ENCODE measurements at regions not wholly inside any gene's neighbourhood (a gene's known extent, or its start where the extent isn't known, plus 50 kb on each side); places are given as distances from the start of the nearest gene placed in this dataset.

DNA sequence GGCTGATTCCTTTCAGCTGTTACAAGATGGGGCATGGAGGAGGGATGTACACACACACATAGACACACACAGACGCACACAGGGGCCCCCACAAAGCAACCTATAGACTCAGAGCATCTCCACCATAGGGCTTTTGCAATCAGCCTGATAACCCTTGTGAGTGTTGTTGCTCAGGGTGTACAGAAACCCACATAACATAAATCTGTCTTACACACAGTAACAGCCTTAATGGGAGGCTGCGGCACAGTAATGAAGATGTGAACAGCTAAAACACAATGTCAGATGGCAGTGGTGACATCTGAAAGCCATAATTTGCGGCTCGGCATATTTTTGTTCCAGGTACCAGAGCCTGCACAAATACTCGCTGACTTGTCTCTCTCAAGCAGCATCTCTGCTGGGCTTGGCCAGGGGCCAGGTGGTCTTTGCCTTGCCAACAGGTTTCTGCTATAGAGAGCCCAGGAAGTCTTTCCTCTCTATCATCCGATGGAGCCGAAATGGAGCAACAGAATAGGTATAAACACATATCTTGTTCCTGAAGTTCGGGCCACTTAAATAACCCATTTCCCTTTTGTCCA is 357.2 kb upstream of the GATB start:
- no peak for DNase-seq (ENCODE audit: extremely low read depth, low read depth, low spot score)

DNA sequence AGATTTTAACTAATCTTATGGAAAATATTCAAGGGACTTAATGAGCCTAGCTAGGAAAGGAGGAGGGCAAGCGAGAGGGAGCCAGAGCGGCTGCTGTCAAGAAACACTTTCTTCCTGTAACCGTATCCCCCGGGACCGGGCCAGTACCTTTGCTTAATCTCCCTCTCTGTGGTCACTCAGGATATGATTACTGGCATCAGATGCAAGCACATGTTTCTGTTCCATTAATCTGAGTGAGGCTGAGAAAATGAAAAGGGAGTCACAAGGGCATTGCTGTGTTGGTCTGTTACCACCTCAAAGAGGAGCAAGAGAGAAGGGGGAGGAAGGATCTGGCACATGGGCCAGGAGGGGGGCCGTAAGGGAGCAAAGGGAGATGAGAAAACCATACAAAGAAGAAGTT is 356.7 kb upstream of the GATB start:
- DNase-seq (ENCODE audit: extremely low read depth, low read depth, low spot score) = no peak

DNA sequence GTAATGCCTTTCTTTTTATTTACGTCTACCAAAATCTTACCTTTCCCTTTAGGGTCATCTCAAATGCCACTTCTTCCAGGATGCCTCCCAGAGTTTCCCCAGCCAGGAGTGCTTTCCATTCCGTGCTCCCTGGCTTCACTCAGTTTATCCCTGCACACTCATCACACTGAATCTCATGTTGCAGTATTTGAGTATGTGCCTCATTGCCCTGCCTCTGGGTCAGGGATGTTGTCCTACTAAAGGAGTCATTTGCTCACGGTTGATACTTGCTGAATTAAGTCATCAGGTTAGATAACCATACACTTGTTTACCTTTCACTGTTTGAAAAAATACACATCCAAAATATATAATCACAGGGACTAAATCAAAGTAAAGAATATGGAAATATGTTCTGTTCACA is 356.2 kb upstream of the GATB start:
- no peak for DNase-seq (ENCODE audit: extremely low read depth, low read depth, low spot score)

DNA sequence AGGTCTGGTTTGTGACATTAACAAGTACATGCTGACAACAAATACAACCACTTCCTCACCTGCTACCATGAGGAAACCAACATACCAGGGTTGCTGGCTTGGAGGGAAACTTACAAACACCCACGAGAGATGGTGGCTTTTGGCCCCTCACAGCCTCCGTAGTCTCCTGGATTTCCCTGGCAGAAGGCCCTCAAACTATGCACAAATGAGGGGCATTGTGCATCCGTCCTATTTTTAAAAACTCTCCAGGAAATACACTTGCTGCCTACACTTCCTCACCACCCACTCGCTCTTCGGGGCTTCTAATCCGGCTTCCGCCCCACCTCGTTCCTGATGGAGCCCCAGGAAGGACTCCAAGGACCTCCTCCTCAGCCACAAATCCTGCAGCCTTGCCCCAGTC is 355.0 kb upstream of the GATB start:
- no peak for DNase-seq (ENCODE audit: extremely low read depth, low read depth, low spot score)

DNA sequence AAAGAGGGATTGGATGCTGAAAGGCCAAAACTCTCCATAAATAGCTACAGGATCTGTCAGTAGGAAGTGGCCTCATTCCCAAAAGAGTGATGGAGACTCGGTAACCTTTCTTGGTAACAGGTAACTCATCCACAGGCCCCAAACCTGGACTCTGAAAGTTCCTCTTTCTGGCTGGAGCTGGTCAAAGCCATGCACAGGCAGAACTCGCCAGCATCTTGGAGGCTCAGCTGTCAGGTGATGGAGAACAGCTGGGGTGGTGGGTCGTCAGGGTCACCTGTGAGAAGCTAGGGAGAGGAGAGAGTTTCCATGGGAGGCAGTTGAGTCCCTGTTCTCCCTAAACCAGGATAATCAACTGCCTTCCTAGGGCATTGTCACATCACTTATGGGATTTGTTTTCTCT is 354.3 kb upstream of the GATB start:
- no peak for DNase-seq (ENCODE audit: extremely low read depth, low read depth, low spot score)

DNA sequence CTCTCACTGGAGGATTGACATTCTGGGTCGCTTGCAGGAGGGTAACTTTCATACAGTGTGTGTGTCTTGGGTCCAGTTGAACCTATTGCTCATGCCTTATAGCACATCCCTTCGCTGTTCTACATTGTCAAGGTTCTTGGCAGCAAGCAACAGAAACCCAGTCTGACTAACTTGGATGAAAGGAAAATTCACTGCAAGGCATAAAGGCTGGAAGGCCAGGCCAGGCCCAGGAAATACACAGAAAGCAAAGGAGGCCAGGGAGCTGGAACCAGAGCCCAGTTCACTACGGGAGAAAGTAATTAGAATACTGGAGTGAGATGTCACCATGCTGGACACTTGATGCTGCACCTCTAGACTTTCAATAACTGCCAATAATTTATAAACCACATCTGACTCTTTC is 353.8 kb upstream of the GATB start:
- no peak for DNase-seq (ENCODE audit: extremely low read depth, low read depth, low spot score)

DNA sequence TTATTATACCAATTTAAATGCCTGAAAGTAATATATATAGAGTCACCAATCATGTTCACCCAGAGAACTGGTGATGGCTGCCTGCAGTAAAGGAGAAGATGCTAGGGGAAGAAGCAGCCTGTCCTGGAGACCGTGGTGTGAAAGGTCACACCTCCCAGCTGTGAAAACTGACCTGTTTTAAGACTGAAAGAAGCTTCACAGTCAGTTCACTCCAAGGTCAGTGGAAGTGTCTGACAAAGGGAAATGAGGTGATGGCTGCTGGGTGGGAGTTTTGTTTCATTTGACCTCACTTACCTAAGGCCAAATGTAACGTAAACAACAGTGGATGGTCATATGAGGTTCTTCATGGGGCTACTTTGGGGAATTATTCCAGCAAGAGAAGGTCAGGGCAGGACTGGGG is 352.1 kb upstream of the GATB start:
- no peak for DNase-seq (ENCODE audit: extremely low read depth, low read depth, low spot score)

DNA sequence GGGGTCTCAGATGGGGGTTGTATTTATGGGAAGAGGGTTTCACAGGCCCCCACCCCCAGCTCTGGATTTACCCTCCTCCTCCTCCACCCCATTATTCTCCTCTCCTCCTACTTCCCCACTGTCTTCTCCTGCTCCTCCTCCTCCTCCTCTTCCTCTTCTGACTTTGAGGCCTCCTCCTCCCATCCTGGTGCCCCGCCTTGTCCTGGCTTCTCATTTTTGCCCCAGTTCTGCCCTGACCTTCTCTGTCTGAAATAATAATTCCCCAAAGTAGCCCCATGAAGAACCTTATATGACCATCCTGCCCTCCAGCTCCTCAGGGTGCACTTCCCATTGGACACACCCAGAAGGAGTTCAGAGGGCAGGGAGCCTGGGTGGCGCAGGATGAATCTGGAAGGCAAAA is 351.4 kb upstream of the GATB start:
- DNase-seq (ENCODE audit: extremely low read depth, low read depth, low spot score) = no peak

DNA sequence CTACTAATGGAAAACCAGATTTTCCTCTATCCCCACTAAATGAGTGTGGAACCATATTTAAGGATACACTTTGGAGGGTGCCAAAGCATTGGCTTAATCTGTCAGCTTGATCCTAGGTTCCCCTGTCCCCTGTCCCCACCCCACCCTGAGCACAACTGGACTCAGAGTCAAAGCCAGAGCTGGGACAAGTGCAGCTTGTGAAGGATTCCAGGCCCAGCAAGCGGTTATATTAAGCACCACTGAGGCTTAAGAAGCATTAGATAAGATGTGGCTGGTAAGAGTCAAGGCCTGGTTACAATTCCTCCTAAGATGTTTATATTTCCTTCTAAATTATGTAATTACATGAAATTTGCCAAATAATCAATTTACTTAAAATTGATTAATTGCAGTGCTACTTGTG is 350.0 kb upstream of the GATB start:
- DNase-seq (ENCODE audit: extremely low read depth, low read depth, low spot score) = no peak

DNA sequence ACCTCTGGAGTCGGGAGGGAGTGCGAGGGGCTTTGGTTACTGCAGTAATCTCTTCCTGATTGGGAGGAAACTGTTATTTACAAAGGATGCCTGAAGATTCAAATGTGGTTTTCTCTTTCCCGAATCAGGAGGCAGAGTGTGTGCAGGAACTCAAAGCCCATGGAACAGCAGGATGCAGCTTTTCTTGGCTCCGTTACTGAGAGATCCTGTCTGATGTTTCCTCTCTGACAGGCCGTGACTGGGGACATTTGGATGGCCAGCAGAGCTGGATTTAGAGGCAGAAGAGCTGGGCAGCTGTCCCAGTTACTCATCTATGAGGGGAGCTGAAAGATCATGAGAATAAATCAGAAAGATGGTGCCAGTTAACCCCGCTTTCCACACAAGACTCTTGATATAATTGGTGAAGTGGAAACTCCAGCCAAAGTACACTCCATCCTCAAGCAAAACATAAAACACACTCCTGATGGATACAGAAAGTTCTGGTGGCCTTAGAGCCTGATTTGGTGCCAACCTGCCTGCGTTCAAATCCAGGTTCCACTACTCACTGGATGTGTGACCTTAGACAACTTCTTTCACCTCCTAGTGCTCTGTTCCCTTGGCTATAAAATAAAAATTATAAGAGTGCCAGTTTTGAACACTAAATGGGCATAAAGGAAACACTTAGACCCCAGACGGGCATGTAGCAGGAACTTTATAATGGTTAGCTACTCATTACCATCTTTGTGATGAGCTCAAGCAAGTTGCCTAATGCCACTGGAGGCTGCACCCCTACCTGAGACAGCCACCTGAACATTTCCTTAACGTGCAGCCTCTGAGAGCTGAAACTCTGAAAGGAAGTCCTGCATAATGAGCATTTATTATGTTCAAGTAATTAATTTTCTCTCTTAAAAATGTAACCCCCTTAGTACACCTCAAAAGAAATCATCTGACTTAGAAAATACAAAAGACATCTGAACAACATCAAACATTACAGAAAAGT is 349.0 kb upstream of the GATB start:
- DNase-seq (ENCODE audit: extremely low read depth, low read depth, low spot score) = peak; percentile 41

DNA sequence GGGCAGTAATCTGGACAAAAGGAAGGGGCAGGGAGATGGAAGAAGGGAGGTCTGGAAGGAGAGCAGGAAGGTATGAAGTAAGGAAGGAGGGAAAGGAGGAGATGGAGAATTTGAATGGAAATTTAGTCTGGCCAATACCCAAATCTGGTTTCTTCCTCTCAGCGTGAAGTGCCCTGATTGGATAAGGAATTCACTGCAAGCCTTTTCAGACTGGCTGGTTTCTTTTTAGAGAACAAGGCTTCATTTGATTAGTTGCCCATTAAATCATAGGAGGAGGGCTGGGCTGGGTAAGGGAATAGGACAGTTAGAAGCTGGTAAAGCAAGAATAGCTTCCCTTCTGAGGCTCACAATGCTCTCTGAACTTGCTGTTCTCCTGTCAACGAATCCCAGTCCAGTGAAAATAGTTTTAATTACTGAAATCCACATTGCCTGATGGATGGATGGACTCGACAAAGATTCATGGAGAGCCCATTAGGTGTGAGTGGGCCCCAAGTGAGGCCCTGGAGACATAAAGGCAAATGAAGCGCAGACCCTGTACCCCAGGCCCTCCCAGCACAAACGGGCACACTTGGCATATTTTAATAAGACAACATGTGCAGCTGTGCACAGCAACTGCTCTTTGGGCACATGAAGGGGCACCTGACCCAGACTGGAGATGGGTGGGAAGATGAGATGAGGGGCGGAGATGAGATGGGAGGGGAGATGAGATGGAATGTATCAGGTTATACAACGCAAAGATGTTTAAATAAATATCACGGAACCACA is 347.1 kb upstream of the GATB start:
- no peak for DNase-seq (ENCODE audit: extremely low read depth, low read depth, low spot score)

DNA sequence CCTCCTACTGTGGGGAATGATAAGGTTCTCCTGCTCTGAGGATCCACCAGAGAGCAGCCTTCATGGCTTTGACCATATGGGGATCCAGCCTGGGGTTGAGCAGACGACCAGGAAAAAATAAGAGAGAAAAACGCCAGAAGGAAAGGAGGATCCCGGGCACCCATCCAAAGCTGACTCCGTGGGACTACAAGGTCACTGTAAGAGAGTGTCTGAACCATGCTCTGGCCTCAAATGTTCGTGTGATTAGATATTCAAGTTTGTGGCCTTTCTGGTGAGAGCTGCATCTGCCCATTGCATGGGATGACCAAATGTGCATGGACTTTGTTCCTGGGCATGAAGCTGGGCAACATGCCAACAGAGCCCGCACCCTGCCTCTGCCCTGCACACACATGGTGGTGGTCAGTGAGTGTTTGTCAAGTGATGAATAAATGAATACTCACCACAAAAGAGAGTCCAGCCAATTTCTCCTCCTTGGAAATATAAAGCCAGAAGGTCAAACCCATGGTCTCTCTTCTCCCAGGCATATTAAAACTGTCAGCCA is 346.0 kb upstream of the GATB start:
- DNase-seq (ENCODE audit: extremely low read depth, low read depth, low spot score) = no peak

DNA sequence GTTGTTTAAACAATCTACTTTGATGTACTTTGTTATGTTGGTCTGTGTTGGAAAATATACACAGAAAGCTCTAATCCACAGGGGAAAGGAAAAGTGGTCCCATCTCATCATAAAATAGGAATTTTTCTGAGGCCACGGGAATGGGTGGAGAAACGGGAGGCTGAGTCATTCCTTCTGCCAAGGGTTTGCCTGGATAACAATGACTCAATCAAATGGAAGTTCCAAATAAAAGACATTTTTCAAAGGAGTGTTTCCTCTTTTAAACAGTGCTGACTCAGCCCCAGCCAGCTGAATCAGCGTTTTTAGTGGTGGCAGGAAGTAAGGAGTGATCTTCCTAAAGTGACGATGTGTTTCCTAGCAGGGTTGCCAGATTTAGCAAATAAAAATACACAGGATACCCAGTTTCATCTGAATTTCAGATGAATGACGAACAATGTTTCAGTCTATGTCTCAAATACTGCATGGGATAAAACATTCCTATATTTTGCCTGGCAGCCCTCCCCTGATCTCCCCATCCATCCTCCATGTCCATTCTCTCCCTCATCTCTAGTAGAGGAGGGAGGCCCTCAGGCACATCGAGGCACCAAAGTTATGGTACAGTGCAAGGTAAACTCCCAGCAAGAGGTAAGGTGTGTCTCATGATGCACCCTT is 345.4 kb upstream of the GATB start:
- DNase-seq (ENCODE audit: extremely low read depth, low read depth, low spot score) = peak; percentile 88

DNA sequence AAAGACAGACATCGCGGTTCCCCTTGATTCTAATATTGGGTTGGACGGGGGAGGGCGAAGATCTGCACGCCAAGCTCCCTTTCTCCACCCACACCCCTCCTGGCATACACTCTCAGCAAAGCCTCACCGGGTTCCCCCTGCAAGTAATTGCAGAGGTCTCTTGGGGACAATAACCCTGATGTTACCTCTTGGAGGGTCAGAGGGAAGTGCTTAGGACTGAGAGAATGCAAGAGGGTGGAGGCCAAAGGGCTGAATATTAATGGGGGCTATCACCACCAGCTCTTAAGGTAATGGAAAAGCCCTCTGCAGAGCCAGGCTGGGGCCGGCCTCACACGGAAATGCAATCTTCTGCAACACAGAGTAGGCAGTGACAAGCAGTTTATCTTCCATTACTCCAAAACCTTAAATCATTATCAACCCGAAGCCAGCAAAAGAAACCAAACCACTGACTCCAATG is 344.1 kb upstream of the GATB start:
- DNase-seq (ENCODE audit: extremely low read depth, low read depth, low spot score) = no peak

DNA sequence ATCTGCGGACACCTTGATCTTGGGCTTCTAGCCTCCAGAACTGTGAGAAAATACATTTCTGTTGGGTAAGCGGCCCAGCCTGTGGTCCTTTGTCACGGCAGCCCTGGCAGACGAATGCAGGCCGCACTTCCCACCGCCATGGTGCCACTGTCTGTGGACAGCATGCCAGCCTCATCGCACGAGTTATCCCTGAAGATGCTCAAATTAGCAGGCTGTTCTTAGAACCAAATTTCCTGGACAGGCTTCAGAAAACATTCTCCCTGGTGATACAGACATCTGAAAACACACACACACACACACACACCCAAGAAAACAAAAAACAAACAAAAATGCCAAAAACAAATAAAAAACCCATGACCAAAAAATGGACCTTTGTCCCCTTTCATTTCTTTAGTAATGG is 343.5 kb upstream of the GATB start:
- no peak for DNase-seq (ENCODE audit: extremely low read depth, low read depth, low spot score)

DNA sequence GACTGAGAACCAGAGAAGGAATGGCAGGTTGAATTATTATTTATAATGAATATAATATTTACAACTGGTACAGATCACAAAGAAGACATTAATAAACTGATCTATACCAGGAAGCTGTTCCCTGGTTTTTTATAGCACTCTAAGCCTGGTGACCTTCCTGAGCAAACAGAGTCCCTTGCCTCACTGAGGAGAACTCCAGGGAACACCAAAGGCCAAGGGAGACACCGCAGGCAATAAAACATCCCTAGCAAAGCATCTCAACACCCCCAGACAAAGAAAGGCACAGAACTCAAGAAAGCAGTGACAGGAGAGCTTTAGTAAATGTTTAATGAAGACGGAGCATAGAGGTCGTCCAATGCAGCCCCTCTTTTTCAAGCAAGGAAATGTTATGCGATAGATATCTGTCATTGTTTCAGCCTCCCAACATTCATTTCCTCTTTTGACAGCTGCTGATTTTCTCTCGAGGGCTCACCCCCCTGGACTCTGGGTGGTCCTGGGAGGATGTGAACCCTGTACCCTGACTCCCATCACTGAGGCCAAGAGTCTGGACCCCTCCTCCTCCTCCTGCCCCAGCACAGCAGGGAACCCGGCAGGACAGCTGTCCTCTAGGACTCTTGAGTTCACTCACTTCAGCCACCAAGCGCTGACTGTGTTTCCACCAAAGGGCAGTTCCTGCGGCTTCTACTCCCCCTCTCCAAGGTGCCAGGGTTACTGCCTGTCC is 342.5 kb upstream of the GATB start:
- DNase-seq (ENCODE audit: extremely low read depth, low read depth, low spot score) = no peak

DNA sequence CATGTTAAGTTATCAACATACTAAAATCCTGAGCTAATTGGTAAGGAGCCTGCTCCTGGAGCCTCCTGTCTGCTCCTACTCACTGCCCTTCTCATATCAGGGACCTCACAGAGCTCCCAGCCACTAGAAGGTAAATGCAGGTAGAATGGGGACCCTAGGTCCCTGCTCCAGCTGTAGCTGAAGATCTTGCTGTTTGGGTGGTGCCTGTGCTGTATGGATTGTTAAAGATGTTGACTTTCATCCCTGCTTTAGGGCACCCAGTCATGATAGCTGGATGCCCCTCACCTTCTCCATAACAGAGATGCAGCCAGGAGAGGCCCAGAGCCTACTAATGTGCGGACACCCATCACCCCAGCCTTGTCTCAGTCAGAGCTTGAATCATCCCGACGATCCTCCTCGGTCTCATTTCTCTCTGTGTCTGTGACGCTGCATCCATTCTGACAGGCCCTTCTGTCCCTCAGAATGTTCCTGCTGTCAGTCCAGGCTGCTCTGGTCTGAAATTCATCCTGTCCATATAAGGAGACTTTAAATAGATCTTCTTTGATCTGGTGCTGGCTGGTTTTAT is 341.7 kb upstream of the GATB start:
- DNase-seq (ENCODE audit: extremely low read depth, low read depth, low spot score) = no peak

DNA sequence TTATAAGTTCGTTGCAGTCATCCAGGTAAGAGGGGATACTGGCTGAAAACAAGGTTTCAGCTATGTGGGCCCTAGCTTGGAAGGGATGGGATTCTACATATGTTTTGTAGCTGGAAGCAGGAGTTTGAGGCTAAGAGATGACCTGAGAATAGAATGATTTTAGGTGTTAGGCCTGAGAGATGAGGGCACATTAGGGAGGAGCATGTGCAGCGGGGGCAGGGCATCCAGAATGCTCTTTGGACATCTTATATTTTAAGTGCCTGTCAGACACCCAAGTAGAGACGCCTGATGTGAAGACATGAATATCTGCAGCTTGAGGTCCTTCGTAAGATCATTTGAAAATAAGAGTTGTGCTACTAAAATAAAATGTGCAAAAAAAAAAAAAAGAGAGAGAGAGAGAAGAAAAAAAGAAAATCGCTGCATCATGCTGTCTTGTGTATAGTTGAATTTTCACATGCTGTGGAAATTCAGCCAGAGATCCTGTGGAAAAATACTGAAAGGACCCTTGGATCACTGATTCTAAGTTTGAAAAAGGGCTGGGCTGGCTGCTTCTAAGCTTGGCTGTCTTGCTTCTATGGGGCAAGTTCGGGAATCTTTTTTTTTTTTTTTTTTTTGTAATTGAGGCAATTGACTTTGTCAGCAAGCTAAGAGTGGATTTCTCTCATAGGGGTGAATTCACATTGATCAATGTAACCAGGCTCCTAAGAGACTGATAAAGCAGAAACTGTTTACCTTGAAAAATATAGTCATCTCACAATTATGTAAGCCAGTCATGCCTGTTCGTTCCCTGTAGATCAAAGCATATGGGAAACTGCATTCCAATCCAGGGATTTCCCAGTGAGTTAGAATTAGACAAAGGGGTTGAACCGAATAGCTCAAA is 341.0 kb upstream of the GATB start:
- no peak for DNase-seq (ENCODE audit: extremely low read depth, low read depth, low spot score)
